H1 (cell line): ENCODE measurements at regions not wholly inside any gene's neighbourhood (a gene's known extent, or its start where the extent isn't known, plus 50 kb on each side); places are given as distances from the start of the nearest gene placed in this dataset.

Source experiments
- ATF2 ChIP-seq: IDR thresholded peaks from 2 replicates; pipeline ENCODE4 v1.6.1; 2012; ENCODE audit warnings: low read length, inconsistent platforms

- no peak for TF ChIP-seq ATF2
- TF ChIP-seq, all 59 proteins: peak for 0
These were observed 287.7 kb downstream of the BTG1 start (continued) for GRCh38 chr12:91857813-91858542.
